ENCODE measurements at regions not wholly inside any gene's neighbourhood (a gene's known extent, or its start where the extent isn't known, plus 50 kb on each side); places are given as distances from the start of the nearest gene placed in this dataset.

- intact Hi-C loops (cut with micrococcal nuclease) = no loop called here
- H3K27me3 ChIP-seq (ENCODE audit: insufficient read depth, low read length) = no peaks in the 10 kb centered on the region
- H3K4me2 ChIP-seq (ENCODE audit: low read length) = no peak overlapping the region
- no peaks in the 10 kb centered on the region for H3K36me3 ChIP-seq (ENCODE audit: control insufficient read depth in 1 of 2, insufficient read depth in 2 of 2, low read length in 2 of 2)
- ATAC-seq (no peak), DNase-seq (ENCODE audit: low read depth, low spot score) (no peak)
- BruUV-seq (replicated peaks) = no TSS peak
- no peak overlapping the region for H3K4me3 ChIP-seq (replicated peaks in 1 of 2; ENCODE audit: low read depth in 1 of 2, low read length in 2 of 2)
- no peak overlapping the region for H2AFZ ChIP-seq (ENCODE audit: low read depth, low read length, poor library complexity, severe bottlenecking)
- no peak overlapping the region for H3K27ac ChIP-seq (ENCODE audit: low read depth, low read length)
- H3K79me2 ChIP-seq (ENCODE audit: insufficient read depth, low read length) = no peaks in the 10 kb centered on the region
- POLR2A ChIA-PET = no interaction called here
- H3K9me3 ChIP-seq (ENCODE audit: control insufficient read depth in 1 of 2, insufficient read depth in 1 of 2, low read depth in 1 of 2, low read length in 2 of 2) = no peaks in the 10 kb centered on the region
- CTCF ChIA-PET = no interaction called here
- H4K20me1 ChIP-seq (ENCODE audit: insufficient read depth) = no peaks in the 10 kb centered on the region
- no peaks in the 10 kb centered on the region for H3K9me2 ChIP-seq (ENCODE audit: insufficient read depth)
- RAD21 ChIA-PET (ENCODE audit: low non-redundant PET in 1 of 2, low total read pairs in 2 of 2, uncharacterized antibody in 2 of 2, unreplicated experiment in 2 of 2) = no interaction called here
- no peaks in the 10 kb centered on the region for H3K4me1 ChIP-seq (ENCODE audit: control insufficient read depth in 1 of 2, insufficient read depth in 2 of 2, low read length in 2 of 2)
- no peak for TF ChIP-seq MAX (IDR thresholded peaks at IDR 0.05)
- TF ChIP-seq ELF1 (IDR thresholded peaks at IDR 0.05; ENCODE audit: borderline replicate concordance, low read depth) = no peak
- TF ChIP-seq ZBTB33 (IDR thresholded peaks at IDR 0.05; ENCODE audit: extremely low read depth, insufficient replicate concordance, low read length) = no peak
- no peak for TF ChIP-seq SP1 (IDR thresholded peaks at IDR 0.05; ENCODE audit: low read depth)
- TF ChIP-seq POLR2A (IDR thresholded peaks at IDR 0.05; ENCODE audit: borderline replicate concordance, extremely low read depth, insufficient read depth, insufficient read length) = no peak
- no peak overlapping the region for H3K9ac ChIP-seq (ENCODE audit: low read length)
These were observed 551.0 kb upstream of the BTBD3 start for GRCh38 chr20:11366660-11367059.

GRCh38 chr20:11368499-11368898 lies 549.2 kb upstream of the BTBD3 start:
- DNase-seq (ENCODE audit: low read depth, low spot score) (no peak), ATAC-seq (no peak)
- BruUV-seq (replicated peaks) = no TSS peak
- ChIA-PET RAD21 (ENCODE audit: low non-redundant PET in 1 of 2, low total read pairs in 2 of 2, uncharacterized antibody in 2 of 2, unreplicated experiment in 2 of 2) (no interaction called here), POLR2A (no interaction called here), CTCF (no interaction called here)
- TF ChIP-seq CTCF (IDR thresholded peaks at IDR 0.05 in 2 of 3, conservative IDR thresholded peaks at IDR 0.05 in 1 of 3; ENCODE audit: borderline replicate concordance in 1 of 3, insufficient read depth in 1 of 3, low read depth in 2 of 3, low read length in 2 of 3) (no peak), FOSL1 (IDR thresholded peaks at IDR 0.05; ENCODE audit: low read depth) (no peak), SRF (IDR thresholded peaks at IDR 0.05; ENCODE audit: low read depth) (no peak), ZBTB33 (IDR thresholded peaks at IDR 0.05; ENCODE audit: extremely low read depth, insufficient replicate concordance, low read length) (no peak), EGR1 (IDR thresholded peaks at IDR 0.05; ENCODE audit: low read depth) (no peak), SP1 (IDR thresholded peaks at IDR 0.05; ENCODE audit: low read depth) (no peak)
- Histone ChIP-seq H3K4me1 (ENCODE audit: control insufficient read depth in 1 of 2, insufficient read depth in 2 of 2, low read length in 2 of 2) (no peaks in the 10 kb centered on the region), H4K20me1 (ENCODE audit: insufficient read depth) (no peaks in the 10 kb centered on the region), H3K9me2 (ENCODE audit: insufficient read depth) (no peaks in the 10 kb centered on the region), H3K36me3 (ENCODE audit: control insufficient read depth in 1 of 2, insufficient read depth in 2 of 2, low read length in 2 of 2) (no peaks in the 10 kb centered on the region), H3K4me2 (ENCODE audit: low read length) (no peak overlapping the region), H3K9ac (ENCODE audit: low read length) (no peak overlapping the region), H3K27ac (ENCODE audit: low read depth, low read length) (no peak overlapping the region), H3K27me3 (ENCODE audit: insufficient read depth, low read length) (no peaks in the 10 kb centered on the region), H3K9me3 (ENCODE audit: control insufficient read depth in 1 of 2, insufficient read depth in 1 of 2, low read depth in 1 of 2, low read length in 2 of 2) (no peaks in the 10 kb centered on the region), H3K4me3 (replicated peaks in 1 of 2; ENCODE audit: low read depth in 1 of 2, low read length in 2 of 2) (no peak overlapping the region), H3K79me2 (ENCODE audit: insufficient read depth, low read length) (no peaks in the 10 kb centered on the region), H2AFZ (ENCODE audit: low read depth, low read length, poor library complexity, severe bottlenecking) (no peak overlapping the region)
- intact Hi-C loops (cut with micrococcal nuclease) = no loop called here
